SK-N-SH treated with all-trans-retinoic acid at 6 μM for 48 hours (cell line): ENCODE measurements at regions not wholly inside any gene's neighbourhood (a gene's known extent, or its start where the extent isn't known, plus 50 kb on each side); places are given as distances from the start of the nearest gene placed in this dataset.

Experiments used
- CSDC2 ChIP-seq: fragments of 250-450 bp; sonication (Bioruptor Pico); IDR thresholded peaks from 2 replicates; pipeline ENCODE4 v1.5.0; 2020; ENCODE audit warnings: mild to moderate bottlenecking, moderate library complexity
- ESRRG ChIP-seq: fragments of 250-450 bp; sonication (Bioruptor Pico); IDR thresholded peaks from 2 replicates; pipeline ENCODE4 v1.6.1; 2021; ENCODE audit warnings: mild to moderate bottlenecking
- OSR1 ChIP-seq: fragments of 250-450 bp; sonication (Bioruptor Pico); IDR thresholded peaks from 2 replicates; pipeline ENCODE4 v1.8.0; 2022; ENCODE audit warnings: moderate library complexity, mild to moderate bottlenecking, inconsistent platforms
- RARB ChIP-seq: fragments of 250-450 bp; sonication (Bioruptor Pico); IDR thresholded peaks from 2 replicates; pipeline ENCODE4 v1.8.0; 2021; ENCODE audit warnings: mild to moderate bottlenecking, moderate library complexity
- TCF4 ChIP-seq: fragments of 250-450 bp; sonication (Bioruptor Pico); IDR thresholded peaks from 2 replicates; pipeline ENCODE4 v1.8.0; 2021; ENCODE audit warnings: mild to moderate bottlenecking, moderate library complexity, borderline replicate concordance
- TOX ChIP-seq: fragments of 250-450 bp; sonication (Bioruptor Pico); IDR thresholded peaks from 2 replicates; pipeline ENCODE4 v1.8.0; 2021; ENCODE audit warnings: mild to moderate bottlenecking, moderate library complexity, borderline replicate concordance
- ZFP3 ChIP-seq: fragments of 250-450 bp; sonication (Bioruptor Pico); IDR thresholded peaks from 2 replicates; pipeline ENCODE4 v1.5.0; 2020; ENCODE audit warnings: mild to moderate bottlenecking, moderate library complexity
- ZFP30 ChIP-seq: fragments of 450-650 bp; formaldehyde crosslinking; IDR thresholded peaks from 2 replicates; pipeline ENCODE4 v1.5.0; 2022; ENCODE audit warnings: mild to moderate bottlenecking, moderate library complexity
- TF ChIP-seq, protein P1 (sequence below): fragments of 250-450 bp; sonication (Bioruptor Pico); IDR thresholded peaks from 2 replicates; pipeline ENCODE4 v1.8.0; 2020; ENCODE audit warnings: mild to moderate bottlenecking, moderate library complexity, borderline replicate concordance
- TF ChIP-seq, protein P2 (sequence below): fragments of 250-450 bp; sonication (Bioruptor Pico); IDR thresholded peaks from 2 replicates; pipeline ENCODE4 v1.5.1; 2021; ENCODE audit warnings: mild to moderate bottlenecking, moderate library complexity
- TF ChIP-seq, protein P3 (sequence below): fragments of 250-450 bp; sonication (Bioruptor Pico); IDR thresholded peaks from 2 replicates; pipeline ENCODE4 v1.8.0; 2021; ENCODE audit warnings: low read depth, mild to moderate bottlenecking, moderate library complexity, borderline replicate concordance
- TF ChIP-seq, protein P4 (sequence below): fragments of 250-450 bp; sonication (Bioruptor Pico); IDR thresholded peaks from 2 replicates; pipeline ENCODE4 v1.5.1; 2020; ENCODE audit warnings: low read depth, mild to moderate bottlenecking, moderate library complexity

DNA sequence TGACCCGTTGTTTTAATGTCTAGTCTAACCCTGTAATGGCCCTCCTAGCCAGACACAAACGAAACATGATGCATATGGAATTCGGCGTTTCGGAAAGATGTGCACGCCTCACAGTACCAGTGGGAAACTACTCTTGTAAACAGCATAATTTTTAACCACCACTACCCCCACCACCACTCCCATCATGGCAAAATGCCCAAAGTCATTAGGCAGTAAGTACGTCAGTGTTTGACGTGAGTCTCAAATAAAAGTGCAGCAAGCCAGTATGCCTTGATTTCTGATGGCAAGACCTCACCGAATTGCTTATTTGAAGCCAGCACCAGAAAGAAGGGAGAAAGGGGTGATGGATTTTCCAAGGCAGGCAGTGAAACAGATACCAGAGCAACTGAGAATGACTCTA, 71.4 kb downstream of the ADRB2 start:
- TF ChIP-seq, protein P1, sequence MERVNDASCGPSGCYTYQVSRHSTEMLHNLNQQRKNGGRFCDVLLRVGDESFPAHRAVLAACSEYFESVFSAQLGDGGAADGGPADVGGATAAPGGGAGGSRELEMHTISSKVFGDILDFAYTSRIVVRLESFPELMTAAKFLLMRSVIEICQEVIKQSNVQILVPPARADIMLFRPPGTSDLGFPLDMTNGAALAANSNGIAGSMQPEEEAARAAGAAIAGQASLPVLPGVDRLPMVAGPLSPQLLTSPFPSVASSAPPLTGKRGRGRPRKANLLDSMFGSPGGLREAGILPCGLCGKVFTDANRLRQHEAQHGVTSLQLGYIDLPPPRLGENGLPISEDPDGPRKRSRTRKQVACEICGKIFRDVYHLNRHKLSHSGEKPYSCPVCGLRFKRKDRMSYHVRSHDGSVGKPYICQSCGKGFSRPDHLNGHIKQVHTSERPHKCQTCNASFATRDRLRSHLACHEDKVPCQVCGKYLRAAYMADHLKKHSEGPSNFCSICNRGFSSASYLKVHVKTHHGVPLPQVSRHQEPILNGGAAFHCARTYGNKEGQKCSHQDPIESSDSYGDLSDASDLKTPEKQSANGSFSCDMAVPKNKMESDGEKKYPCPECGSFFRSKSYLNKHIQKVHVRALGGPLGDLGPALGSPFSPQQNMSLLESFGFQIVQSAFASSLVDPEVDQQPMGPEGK: no peak
- no peak for TF ChIP-seq TOX
- TF ChIP-seq, protein P2, sequence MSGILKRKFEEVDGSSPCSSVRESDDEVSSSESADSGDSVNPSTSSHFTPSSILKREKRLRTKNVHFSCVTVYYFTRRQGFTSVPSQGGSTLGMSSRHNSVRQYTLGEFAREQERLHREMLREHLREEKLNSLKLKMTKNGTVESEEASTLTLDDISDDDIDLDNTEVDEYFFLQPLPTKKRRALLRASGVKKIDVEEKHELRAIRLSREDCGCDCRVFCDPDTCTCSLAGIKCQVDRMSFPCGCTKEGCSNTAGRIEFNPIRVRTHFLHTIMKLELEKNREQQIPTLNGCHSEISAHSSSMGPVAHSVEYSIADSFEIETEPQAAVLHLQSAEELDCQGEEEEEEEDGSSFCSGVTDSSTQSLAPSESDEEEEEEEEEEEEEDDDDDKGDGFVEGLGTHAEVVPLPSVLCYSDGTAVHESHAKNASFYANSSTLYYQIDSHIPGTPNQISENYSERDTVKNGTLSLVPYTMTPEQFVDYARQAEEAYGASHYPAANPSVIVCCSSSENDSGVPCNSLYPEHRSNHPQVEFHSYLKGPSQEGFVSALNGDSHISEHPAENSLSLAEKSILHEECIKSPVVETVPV (CRISPR knock-in tag): no peak
- no peak for TF ChIP-seq CSDC2
- TF ChIP-seq TCF4 (CRISPR knock-in tag): no peak
- no peak for TF ChIP-seq ZFP3 (CRISPR knock-in tag)
- TF ChIP-seq, protein P3, sequence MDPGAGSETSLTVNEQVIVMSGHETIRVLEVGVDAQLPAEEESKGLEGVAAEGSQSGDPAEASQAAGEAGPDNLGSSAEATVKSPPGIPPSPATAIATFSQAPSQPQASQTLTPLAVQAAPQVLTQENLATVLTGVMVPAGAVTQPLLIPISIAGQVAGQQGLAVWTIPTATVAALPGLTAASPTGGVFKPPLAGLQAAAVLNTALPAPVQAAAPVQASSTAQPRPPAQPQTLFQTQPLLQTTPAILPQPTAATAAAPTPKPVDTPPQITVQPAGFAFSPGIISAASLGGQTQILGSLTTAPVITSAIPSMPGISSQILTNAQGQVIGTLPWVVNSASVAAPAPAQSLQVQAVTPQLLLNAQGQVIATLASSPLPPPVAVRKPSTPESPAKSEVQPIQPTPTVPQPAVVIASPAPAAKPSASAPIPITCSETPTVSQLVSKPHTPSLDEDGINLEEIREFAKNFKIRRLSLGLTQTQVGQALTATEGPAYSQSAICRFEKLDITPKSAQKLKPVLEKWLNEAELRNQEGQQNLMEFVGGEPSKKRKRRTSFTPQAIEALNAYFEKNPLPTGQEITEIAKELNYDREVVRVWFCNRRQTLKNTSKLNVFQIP (CRISPR knock-in tag): no peak
- TF ChIP-seq ESRRG (CRISPR knock-in tag): no peak
- TF ChIP-seq RARB (CRISPR knock-in tag): no peak
- no peak for TF ChIP-seq ZFP30 (CRISPR knock-in tag)
- TF ChIP-seq, protein P4, sequence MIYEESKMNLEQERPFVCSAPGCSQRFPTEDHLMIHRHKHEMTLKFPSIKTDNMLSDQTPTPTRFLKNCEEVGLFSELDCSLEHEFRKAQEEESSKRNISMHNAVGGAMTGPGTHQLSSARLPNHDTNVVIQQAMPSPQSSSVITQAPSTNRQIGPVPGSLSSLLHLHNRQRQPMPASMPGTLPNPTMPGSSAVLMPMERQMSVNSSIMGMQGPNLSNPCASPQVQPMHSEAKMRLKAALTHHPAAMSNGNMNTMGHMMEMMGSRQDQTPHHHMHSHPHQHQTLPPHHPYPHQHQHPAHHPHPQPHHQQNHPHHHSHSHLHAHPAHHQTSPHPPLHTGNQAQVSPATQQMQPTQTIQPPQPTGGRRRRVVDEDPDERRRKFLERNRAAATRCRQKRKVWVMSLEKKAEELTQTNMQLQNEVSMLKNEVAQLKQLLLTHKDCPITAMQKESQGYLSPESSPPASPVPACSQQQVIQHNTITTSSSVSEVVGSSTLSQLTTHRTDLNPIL (CRISPR knock-in tag): no peak
- TF ChIP-seq OSR1: no peak
